Dendritic cell treated with granulocyte-macrophage colony-stimulating factor and Interleukin-4, amounts not matched to agents 40 ng/mL and 50 ng/mL, for 4 days (primary cell): ENCODE measurements at regions not wholly inside any gene's neighbourhood (a gene's known extent, or its start where the extent isn't known, plus 50 kb on each side); places are given as distances from the start of the nearest gene placed in this dataset.
"Not testable (repeated sequence)": the region's sequence is repeated elsewhere in the genome, so short reads cannot be mapped to it uniquely, and the experiment has no call there.

Experiments used
- H3K27ac Mint-ChIP-seq: one replicate; pipeline ENCODE4 v1.8.0; 2022; ENCODE audit warnings: mild to moderate bottlenecking, mixed read lengths
- H3K27me3 Mint-ChIP-seq: one replicate; pipeline ENCODE4 v1.8.0; 2022; ENCODE audit warnings: mild to moderate bottlenecking, mixed read lengths
- H3K36me3 Mint-ChIP-seq: one replicate; pipeline ENCODE4 v1.8.0; 2022; ENCODE audit warnings: low read depth, mixed read lengths
- H3K4me1 Mint-ChIP-seq: one replicate; pipeline ENCODE4 v1.8.0; 2022; ENCODE audit warnings: low read depth, mixed read lengths
- H3K4me3 Mint-ChIP-seq: one replicate; pipeline ENCODE4 v1.8.0; 2022; ENCODE audit warnings: mild to moderate bottlenecking, moderate library complexity, mixed read lengths
- H3K9me3 Mint-ChIP-seq: one replicate; pipeline ENCODE4 v1.8.0; 2022; ENCODE audit warnings: mixed read lengths
- intact Hi-C: fragments of 100-400 bp; cut with micrococcal nuclease; formaldehyde crosslinking; loops from one replicate; pipeline ENCODE4 v1.15.0; 2022

DNA sequence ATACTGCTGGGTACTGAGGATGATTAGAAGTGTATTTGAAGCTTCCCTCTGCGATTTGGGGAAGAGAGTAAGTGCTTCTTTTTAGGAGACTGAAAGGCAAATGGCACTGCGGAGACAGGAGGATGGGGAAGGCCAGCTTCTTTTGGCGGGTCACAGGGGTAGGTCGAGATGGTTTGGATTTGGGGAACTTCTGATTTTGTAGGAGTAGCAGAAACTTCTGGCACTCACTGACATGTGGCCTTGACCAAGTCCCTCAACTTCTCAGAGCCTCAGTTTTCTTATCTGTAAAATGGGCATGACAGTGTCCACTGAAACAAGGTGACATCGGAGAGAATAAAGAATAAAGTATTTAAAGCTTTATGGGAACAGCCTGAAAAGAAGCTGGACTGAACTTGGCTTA, 59.8 kb upstream of the WDR11 start:
- Mint-ChIP-seq H3K4me1 (peaks cover 55% of the 10 kb centered on the region), H3K9me3 (no peaks in the 10 kb centered on the region), H3K27ac (peak overlapping the region; percentile 68), H3K36me3 (no peaks in the 10 kb centered on the region), H3K27me3 (peaks cover 1% of the 10 kb centered on the region), H3K4me3 (no peak overlapping the region)
- intact Hi-C loops = no loop called here

- H3K27ac Mint-ChIP-seq = peak overlapping the region; percentile 65
- H3K27me3 Mint-ChIP-seq = peaks cover 1% of the 10 kb centered on the region
- no peaks in the 10 kb centered on the region for H3K36me3 Mint-ChIP-seq
- intact Hi-C loops = no loop called here
- H3K4me3 Mint-ChIP-seq = no peak overlapping the region
- H3K4me1 Mint-ChIP-seq = peaks cover 52% of the 10 kb centered on the region
- peaks cover 1% of the 10 kb centered on the region for H3K9me3 Mint-ChIP-seq
These were observed 58.1 kb upstream of the WDR11 start for GRCh38 chr10:120793088-120793487.

GRCh38 chr10:120794390-120794789, 56.8 kb upstream of the WDR11 start:
- Mint-ChIP-seq H3K4me3 (no peak overlapping the region), H3K4me1 (peaks cover 41% of the 10 kb centered on the region)

DNA sequence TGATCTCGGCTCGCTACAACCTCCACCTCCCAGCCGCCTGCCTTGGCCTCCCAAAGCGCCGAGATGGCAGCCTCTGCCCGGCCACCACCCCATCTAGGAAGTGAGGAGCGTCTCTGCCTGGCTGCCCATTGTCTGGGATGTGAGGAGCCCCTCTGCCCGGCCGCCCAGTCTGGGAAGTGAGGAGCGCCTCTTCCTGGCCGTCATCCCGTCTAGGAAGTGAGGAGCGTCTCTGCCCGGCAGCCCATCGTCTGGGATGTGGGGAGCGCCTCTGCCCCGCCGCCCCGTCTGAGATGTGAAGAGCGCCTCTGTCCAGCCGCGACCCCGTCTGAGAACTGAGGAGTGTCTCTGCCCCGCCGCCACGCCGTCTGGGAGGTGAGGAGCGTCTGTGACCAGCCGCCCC, 52.9 kb upstream of the WDR11 start:
- intact Hi-C loops, H3K9me3 Mint-ChIP-seq, H3K36me3 Mint-ChIP-seq, H3K27ac Mint-ChIP-seq, H3K4me3 Mint-ChIP-seq, H3K4me1 Mint-ChIP-seq, H3K27me3 Mint-ChIP-seq: not testable (repeated sequence)

More at GRCh38 chr10:120794390-120794789, 56.8 kb upstream of the WDR11 start:
- H3K27me3 Mint-ChIP-seq = peaks cover 1% of the 10 kb centered on the region
- no peaks in the 10 kb centered on the region for H3K36me3 Mint-ChIP-seq
- intact Hi-C loops = no loop called here
- peaks cover 5% of the 10 kb centered on the region for H3K9me3 Mint-ChIP-seq
- H3K27ac Mint-ChIP-seq = no peak overlapping the region

- no peak overlapping the region for H3K4me3 Mint-ChIP-seq
- H3K27me3 Mint-ChIP-seq = no peaks in the 10 kb centered on the region
- intact Hi-C loops = no loop called here
- no peak overlapping the region for H3K27ac Mint-ChIP-seq
- no peaks in the 10 kb centered on the region for H3K36me3 Mint-ChIP-seq
- H3K4me1 Mint-ChIP-seq = peaks cover 14% of the 10 kb centered on the region
- peaks cover 5% of the 10 kb centered on the region for H3K9me3 Mint-ChIP-seq
These were observed 51.3 kb upstream of the WDR11 start for GRCh38 chr10:120799849-120800248.

GRCh38 chr10:120800528-120801323, 50.4 kb upstream of the WDR11 start:
- H3K4me1 Mint-ChIP-seq = peaks cover 14% of the 10 kb centered on the region
- no peaks in the 10 kb centered on the region for H3K27me3 Mint-ChIP-seq
- no peak overlapping the region for H3K27ac Mint-ChIP-seq
- H3K36me3 Mint-ChIP-seq = no peaks in the 10 kb centered on the region
- peaks cover 5% of the 10 kb centered on the region for H3K9me3 Mint-ChIP-seq
- no peak overlapping the region for H3K4me3 Mint-ChIP-seq
- intact Hi-C loops = no loop called here
